Heart left ventricle (tissue), 13 donors: ENCODE measurements at regions not wholly inside any gene's neighbourhood (a gene's known extent, or its start where the extent isn't known, plus 50 kb on each side); places are given as distances from the start of the nearest gene placed in this dataset.

Experiments used
- CTCF ChIP-seq, 12 donors: fragments of 200-600 bp; sonication (generic) in 4 of 12; IDR thresholded peaks; one replicate each; pipeline versions ENCODE4 v1.5.0 to v1.8.0; 2018 to 2022; ENCODE audit warnings: antibody characterized with exemption in 12 of 12, mild to moderate bottlenecking in 5 of 12
- POLR2A ChIP-seq, 2 donors: fragments of 450-650 bp; IDR thresholded peaks; one replicate each; pipeline ENCODE4 v1.6.1; 2017; ENCODE audit warnings: antibody characterized with exemption in 2 of 2, mild to moderate bottlenecking in 2 of 2, moderate library complexity in 2 of 2
- donor health status: ischemic (EF 13 %, LVEDD 7.1; RV severe dilation, severe dysfunction).
- donor health status: DM: no; HTN: yes; CAD: no.
- donor health status: DM: no; HTN: no; CAD: no.
- donor health status: ischemic (EF 25% LVEDD 6.9; RV normal size, moderate dysfunction).
- donor health status: ischemic (EF 25% LVEDD 5.7; RV mildly dilated, moderate dysfunction).
- donor health status: ischemic (EF 35%, LVEDD 5.7; RV mildly dilated, moderate dysfunction).
- donor health status: nonischemic (EF 11% LVEDD 7.7; RV severe dilation, severe dysfunction).
- donor health status: DM: yes; HTN: yes; CAD: no.
- donor health status: PGD.
- donor health status: ischemic (EF 29% LVEDD 5.4; RV normal size, mild dysfunction).
- donor health status: nonischemic (EF 23%, LVEDD 6.1; RV moderate dilation, normal function).

- TF ChIP-seq POLR2A (IDR thresholded peaks at IDR 0.05) (no peak), CTCF (IDR thresholded peaks at IDR 0.05) (no peak)
Measured at GRCh38 chr4:56244681-56245080, 142.6 kb downstream of the AASDH start.
